NCI-H1694 (cell line): ENCODE measurements at regions not wholly inside any gene's neighbourhood (a gene's known extent, or its start where the extent isn't known, plus 50 kb on each side); places are given as distances from the start of the nearest gene placed in this dataset.
"Not testable (repeated sequence)": the region's sequence is repeated elsewhere in the genome, so short reads cannot be mapped to it uniquely, and the experiment has no call there.

ENCODE experiments used
- DNase-seq: peaks from one replicate; lab custom pipeline; 2025; lab: John Stamatoyannopoulos, UW

- no peak for DNase-seq
Observed at GRCh38 chr7:69328516-69328915, 269.8 kb upstream of the AUTS2 start.

GRCh38 chr7:69334701-69335100, 263.6 kb upstream of the AUTS2 start:
- no peak for DNase-seq

DNA sequence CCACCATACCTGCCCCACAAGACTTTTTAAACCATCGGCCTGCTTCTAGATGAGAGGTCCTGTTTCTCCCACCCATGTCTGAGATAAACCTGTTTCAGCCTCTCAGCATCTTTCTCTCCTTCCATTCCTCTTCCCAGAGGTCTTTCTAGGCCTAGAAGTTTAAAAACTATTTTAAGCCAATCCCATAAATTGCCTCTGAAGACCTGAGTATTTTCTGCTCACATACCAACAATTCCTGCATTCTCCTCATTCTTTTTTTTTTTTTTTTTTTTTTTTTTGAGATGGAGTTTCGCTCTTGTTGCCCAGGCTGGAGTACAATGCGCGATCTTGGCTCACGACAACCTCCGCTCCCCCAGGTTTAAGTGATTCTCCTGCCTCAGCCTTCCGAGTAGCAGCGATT, 262.9 kb upstream of the AUTS2 start:
- no peak for DNase-seq

DNA sequence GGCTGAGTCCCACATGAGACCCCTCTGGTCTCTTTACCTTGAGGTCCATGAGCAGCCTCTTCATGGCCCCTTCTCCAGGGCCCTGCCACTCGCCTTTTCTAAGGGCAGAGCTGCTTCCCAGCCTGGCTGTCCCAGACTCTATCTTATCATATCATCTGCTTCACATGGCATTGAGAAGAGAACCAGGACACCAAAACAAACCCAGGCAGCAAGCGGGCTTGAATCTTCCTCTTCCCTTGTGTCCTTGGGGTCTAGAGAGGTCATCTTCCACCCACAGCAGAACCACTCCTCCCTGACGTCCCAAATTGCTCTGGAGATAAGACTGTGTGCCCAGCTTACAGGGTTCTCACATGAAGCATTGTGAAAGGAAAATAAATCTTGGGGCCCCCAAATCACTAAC, 261.3 kb upstream of the AUTS2 start:
- no peak for DNase-seq

DNA sequence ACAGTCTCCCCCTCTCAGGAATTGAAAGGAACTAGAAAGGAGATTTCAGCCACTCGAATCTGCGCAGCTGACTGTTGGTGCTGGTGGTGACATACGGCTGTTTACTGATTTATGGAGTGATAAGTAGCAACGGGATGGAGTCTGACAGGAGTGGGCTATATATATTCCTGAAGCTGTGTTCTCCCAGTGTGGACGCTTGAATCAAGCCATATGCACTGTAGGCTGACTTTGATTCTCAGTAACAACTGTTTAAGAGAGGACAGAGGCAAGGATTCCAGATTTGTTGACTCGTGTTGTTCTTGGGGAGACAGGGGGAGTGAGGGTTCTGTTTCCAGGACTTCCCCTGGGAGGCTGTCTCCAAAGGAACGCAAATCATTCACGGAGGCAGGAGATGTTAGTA, 260.1 kb upstream of the AUTS2 start:
- no peak for DNase-seq

- no peak for DNase-seq
Observed at GRCh38 chr7:69341288-69341687, 257.0 kb upstream of the AUTS2 start.

DNA sequence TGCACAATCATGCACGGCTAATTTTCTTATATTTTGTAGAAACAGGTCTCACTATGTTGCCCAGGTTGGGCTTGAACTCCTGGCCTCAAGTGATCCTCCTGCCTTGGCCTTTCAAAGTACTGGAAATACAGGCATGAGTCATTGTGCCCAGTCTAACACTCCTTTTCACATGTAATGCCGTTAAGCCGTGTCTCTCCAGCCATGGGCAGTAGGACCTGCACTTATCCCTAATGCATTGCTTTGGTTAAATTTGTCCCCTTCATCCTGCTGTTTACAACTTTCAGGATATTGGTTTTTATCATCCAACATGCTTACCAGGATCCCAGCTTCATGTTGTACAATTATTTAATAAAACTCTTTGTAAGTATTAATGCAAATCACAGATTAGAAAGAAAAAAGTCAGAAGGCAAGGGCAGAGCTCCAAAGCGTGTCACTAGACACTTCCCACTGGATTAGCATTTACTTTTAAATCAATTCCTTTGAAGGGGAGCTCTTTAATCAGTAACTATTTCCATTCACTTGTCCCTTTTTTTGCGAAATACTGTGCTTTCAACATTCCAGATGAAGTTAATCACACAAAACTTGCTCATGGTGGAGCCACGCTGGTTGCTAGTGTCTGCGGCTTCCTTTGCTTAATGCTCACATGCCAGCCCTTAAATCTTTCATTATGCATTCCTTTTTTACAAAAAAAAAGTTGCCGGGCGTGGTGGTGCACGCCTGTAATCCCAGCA, 256.0 kb upstream of the AUTS2 start:
- DNase-seq = no peak

- DNase-seq = no peak
Observed at GRCh38 chr7:69349291-69349690, 249.0 kb upstream of the AUTS2 start.

DNA sequence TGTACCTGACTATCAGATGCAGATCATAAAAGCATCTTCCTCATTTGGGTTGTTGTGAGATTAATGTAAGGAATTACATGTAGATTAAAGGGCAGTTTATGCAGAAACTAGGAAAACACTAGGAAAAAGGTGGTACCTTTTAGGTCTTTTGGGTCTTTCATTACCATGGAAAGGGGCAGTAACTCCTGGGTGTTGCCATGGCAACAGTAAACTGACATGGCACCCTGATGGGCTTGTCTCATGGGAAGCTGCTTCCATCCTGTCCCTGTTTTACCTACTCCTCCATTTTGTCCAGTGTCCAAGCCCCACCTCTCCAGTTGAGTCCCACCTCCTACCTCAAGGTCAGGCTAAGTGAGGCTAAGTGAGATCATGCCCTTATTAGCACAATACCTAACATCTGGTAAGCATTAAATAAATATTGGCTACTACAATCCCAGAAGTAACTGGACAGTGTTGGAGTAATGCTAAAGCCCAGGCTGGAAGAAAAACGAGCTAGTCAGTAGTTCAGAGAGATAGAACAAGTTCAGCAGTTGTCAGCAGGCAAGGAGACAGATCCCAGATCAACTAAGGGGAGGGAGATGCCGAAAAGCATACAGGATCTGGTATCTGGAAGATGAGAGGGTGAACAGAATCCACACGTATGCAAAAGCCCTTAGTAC, 240.0 kb upstream of the AUTS2 start:
- DNase-seq = no peak

DNA sequence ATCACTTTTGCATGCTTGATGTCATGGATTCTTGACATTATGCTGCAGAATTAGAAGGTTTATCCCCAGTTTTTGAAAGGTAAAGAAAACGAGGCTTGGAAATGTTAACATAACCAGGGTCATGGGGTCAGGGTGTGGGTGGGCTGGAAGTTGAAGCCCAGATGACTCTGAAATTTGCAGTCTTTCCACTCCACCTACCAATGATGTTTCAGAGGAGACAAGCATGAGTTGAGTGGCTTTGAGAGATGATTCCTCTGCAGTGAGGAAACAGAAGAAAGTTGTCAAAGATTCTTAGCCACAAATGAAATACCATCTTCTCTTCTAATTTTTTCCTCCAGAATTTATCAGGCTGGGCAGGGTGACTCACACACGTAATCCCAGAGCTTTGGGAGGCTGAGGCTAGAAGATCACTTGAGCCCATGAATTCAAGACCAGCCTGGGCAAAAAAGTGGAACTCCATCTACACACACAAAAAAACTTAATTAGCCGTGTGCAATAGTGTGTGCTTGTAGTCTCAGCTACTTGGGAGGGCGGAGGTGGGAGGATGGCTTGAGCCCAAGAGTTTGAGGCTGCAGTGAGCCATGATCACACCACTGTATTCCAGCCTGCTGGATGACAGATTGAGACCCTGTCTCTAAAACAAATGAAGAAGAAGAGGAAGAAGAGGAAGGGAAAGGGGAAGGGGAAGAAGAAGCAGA, 239.1 kb upstream of the AUTS2 start:
- DNase-seq = no peak

- no peak for DNase-seq
Observed at GRCh38 chr7:69360913-69361312, 237.4 kb upstream of the AUTS2 start.

GRCh38 chr7:69363136-69363535, 235.1 kb upstream of the AUTS2 start:
- DNase-seq = no peak

DNA sequence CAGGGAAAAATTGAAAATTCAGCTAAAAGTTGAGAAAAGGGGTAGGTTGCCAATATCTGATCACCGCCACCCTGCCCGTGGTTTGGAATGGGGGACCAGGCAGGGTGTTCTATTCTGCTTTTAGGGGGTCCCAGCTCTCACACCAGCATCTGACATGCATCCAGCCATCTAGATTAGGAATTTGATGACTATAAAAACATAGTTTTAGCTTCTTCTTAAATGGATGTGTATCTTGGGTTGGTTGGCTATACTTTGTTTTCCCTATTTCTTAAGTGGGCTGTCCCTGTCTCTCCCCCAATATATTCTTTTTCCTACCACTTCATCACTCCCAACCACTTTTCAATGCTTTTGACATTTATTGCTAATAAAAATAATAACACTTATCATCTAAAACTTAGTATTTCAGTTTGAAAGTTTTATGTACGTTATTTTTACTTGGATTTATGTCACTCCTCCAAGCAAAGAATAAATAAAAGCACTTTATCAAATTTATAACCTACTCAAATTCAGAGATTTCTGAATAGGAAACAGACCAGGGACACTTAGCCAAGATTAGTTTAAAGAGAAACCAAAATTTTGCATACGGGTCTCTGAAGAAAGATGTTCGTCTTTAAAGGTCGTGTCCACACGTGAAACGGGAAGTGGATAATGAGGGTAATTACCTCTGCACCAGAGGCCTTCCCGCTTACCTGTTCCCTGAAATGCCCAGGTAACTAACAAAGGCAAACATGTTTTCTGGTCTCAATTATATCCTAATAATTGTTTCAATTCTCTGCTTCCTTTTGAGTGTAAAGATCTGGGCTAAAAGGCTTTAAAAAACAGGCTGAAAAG, 233.2 kb upstream of the AUTS2 start:
- no peak for DNase-seq

DNA sequence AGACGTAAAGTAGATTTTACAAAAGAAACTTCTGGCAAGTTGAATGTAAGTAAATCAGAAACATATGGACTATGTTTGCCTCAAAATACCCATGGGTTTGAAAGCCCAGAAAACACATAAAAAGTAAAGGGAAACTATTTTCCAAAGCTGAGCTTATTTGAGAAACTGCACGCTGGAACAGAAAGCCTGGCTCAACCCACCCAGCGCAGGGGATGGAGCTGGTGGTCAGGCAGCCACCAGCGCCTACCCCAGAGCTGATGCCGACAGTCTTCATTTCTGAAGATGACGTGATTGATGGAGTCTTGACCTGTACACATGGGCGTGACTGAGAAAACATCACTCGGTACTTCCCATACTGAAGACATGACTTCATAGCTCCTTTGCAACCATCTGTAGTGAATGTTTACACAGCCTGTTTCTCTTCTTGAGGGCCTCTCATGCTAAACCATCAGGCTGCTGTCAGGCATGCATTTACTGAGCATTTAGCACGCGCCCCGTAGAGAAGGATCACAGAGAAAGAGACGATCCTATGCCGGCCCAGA, 232.6 kb upstream of the AUTS2 start:
- no peak for DNase-seq

DNA sequence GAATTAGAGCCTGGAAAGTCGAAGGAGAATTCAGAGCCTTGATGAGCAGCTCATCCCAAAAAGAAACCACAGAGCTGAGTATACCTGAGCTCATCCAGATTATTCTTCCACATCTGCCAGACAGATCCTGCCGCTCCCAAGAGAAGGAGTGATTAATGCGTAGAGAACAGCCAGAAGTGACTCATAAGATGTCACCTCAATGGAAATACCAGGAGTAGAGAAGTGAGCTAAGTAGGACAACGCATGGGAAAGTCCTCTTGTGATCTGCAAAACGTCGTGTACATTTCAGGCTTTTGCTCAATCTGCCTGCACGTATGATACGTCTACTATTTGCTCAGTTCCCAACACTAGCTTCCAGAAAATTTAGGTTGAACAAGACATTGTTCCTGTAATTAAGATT, 230.5 kb upstream of the AUTS2 start:
- no peak for DNase-seq

DNA sequence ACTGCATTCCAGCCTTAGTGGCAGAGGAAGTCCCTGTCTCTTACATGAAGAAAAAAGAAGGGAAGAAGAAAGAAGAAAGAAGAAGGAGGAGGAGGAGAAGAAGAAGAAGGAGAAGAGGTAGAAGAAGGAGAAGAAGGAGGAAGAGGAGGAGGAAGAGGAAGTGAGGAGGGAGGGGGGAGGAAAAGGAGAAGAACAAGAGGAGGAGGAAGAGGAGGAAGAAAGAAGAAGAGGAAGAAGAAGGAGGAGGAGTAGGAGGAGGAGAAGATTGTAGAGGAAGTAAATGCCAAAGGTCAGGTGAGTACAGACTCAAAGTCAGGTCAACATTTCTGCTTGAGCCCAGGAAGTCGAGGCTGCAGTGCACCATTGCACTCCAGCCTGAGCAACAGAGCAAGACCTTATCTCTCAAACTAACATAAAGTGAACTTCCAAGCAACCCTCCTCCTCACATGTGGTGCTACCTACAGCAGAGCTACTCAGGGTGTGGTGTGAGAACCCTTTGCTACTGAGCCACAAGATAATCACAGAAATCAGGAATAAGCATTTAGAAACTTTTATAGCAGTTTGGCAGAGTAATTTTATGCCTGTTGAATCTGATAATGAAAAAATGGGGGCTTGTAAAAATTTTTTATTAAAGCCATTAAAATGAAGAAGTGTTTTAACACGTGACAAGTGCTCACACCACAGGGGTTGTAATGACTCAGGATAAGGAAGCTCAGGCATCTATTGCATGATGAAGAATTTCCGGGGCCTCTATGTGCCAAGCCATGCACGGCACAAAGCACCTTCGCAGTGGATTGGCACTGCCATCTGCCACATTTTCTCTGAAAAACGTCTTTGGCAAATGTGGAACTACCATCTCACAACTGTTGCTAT, 224.9 kb upstream of the AUTS2 start:
- no peak for DNase-seq

DNA sequence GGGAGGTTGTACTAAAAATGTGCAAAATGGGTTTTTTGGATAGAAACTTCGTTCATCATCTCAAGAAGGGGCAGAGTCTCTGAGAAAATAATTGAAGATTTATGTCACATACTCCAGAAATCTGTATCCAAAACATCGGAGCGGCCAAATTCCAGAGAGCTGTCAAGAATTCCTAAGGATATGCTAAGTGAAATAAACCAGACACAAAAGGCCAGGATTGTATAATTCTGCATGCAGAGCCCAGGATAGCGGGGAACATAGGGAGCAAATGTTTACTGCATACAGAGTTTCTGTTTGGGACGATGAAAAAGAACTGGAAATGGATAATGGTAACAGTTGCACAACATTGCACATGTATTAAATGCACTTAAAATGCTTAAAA, 224.2 kb upstream of the AUTS2 start:
- no peak for DNase-seq

- no peak for DNase-seq
Observed at GRCh38 chr7:69377191-69377590, 221.1 kb upstream of the AUTS2 start.

GRCh38 chr7:69388452-69389137, 209.7 kb upstream of the AUTS2 start:
- no peak for DNase-seq

GRCh38 chr7:69389216-69389615, 209.1 kb upstream of the AUTS2 start:
- DNase-seq = no peak

GRCh38 chr7:69393912-69394311, 204.4 kb upstream of the AUTS2 start:
- DNase-seq = not testable (repeated sequence)
